SU-DHL-6 (cell line): ENCODE measurements at regions not wholly inside any gene's neighbourhood (a gene's known extent, or its start where the extent isn't known, plus 50 kb on each side); places are given as distances from the start of the nearest gene placed in this dataset.

ENCODE experiments used
- CTCF ChIP-seq: fragments of 200-600 bp; sonication (generic); IDR thresholded peaks from one replicate; pipeline ENCODE4 v1.5.1; 2017; ENCODE audit warnings: antibody characterized with exemption, mild to moderate bottlenecking, low read length, moderate library complexity; ENCODE audit not compliant: insufficient read depth, poor library complexity, severe bottlenecking
- EZH2phosphoT487 ChIP-seq: fragments of 200-600 bp; sonication (generic), shearing (Covaris generic); conservative IDR thresholded peaks from 2 replicates; pipeline ENCODE4 v1.6.1; 2018; ENCODE audit warnings: mild to moderate bottlenecking, antibody characterized with exemption, low read length, moderate library complexity, mixed read lengths

GRCh38 chr7:22675917-22676343, 51.1 kb upstream of the IL6 start:
- TF ChIP-seq CTCF (no peak), EZH2phosphoT487 (no peak)
